GM12878 (cell line): ENCODE measurements at regions not wholly inside any gene's neighbourhood (a gene's known extent, or its start where the extent isn't known, plus 50 kb on each side); places are given as distances from the start of the nearest gene placed in this dataset.

Experiments used
- ATF2 ChIP-seq: IDR thresholded peaks from 2 replicates; pipeline ENCODE4 v1.6.1; 2012; ENCODE audit warnings: low read length, inconsistent platforms
- BHLHE40 ChIP-seq, 2 experiments: fragments of 450-650 bp in 1 of 2; IDR thresholded peaks; 2 replicates each; pipeline ENCODE4 v1.6.1; 2011 to 2017; ENCODE audit warnings: low read depth in 2 of 2, borderline replicate concordance in 1 of 2, improper control_type of control experiment in 1 of 2, low read length in 1 of 2, mild to moderate bottlenecking in 1 of 2
- CHD4 ChIP-seq: fragments of 200-600 bp; sonication (generic); IDR thresholded peaks from 2 replicates; pipeline ENCODE4 v1.6.1; 2016; ENCODE audit warnings: mild to moderate bottlenecking
- HCFC1 ChIP-seq: fragments of 150-350 bp; IDR thresholded peaks from 2 replicates; pipeline ENCODE4 v1.6.1; 2014; ENCODE audit warnings: low read length
- MTA3 ChIP-seq: IDR thresholded peaks from 2 replicates; pipeline ENCODE4 v1.6.1; 2012; ENCODE audit warnings: low read length, inconsistent platforms, borderline replicate concordance
- SIX5 ChIP-seq: IDR thresholded peaks from 2 replicates; pipeline ENCODE4 v1.6.1; 2011; ENCODE audit warnings: mild to moderate bottlenecking, low read depth, low read length, moderate library complexity; ENCODE audit not compliant: severe bottlenecking
- SUZ12 ChIP-seq: fragments of 200-600 bp; sonication (generic); IDR thresholded peaks from one replicate; pipeline ENCODE4 v1.6.1; 2018; ENCODE audit warnings: antibody characterized with exemption, mild to moderate bottlenecking; ENCODE audit not compliant: unreplicated experiment
- ZBED1 ChIP-seq: IDR thresholded peaks from 2 replicates; pipeline ENCODE4 v1.6.1; 2016; ENCODE audit warnings: borderline replicate concordance
- ZBTB11 ChIP-seq: fragments of 450-650 bp; formaldehyde crosslinking; IDR thresholded peaks from 2 replicates; pipeline ENCODE4 v1.5.0; 2022; ENCODE audit warnings: mild to moderate bottlenecking, missing genetic modification characterization
- TF ChIP-seq, protein P1 (sequence below): fragments of 450-650 bp; IDR thresholded peaks from 2 replicates; pipeline ENCODE4 v1.6.1; 2016; ENCODE audit warnings: mild to moderate bottlenecking

GRCh38 chr17:52660692-52661091 is 502.2 kb upstream of the CA10 start (continued):
- no peak for TF ChIP-seq ATF2
- TF ChIP-seq MTA3 = no peak
- TF ChIP-seq, protein P1, sequence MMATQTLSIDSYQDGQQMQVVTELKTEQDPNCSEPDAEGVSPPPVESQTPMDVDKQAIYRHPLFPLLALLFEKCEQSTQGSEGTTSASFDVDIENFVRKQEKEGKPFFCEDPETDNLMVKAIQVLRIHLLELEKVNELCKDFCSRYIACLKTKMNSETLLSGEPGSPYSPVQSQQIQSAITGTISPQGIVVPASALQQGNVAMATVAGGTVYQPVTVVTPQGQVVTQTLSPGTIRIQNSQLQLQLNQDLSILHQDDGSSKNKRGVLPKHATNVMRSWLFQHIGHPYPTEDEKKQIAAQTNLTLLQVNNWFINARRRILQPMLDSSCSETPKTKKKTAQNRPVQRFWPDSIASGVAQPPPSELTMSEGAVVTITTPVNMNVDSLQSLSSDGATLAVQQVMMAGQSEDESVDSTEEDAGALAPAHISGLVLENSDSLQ = no peak
- TF ChIP-seq ZBTB11 (CRISPR knock-in tag) = no peak
- no peak for TF ChIP-seq SUZ12
- no peak for TF ChIP-seq BHLHE40 (IDR thresholded peaks at IDR 0.05; ENCODE audit: borderline replicate concordance in 1 of 2, low read depth in 2 of 2, low read length in 1 of 2)
- TF ChIP-seq ZBED1 = no peak
- TF ChIP-seq SIX5 = no peak
- no peak for TF ChIP-seq CHD4
- TF ChIP-seq HCFC1 = no peak
